Glutamatergic neuron (in vitro differentiated cells): ENCODE measurements at regions not wholly inside any gene's neighbourhood (a gene's known extent, or its start where the extent isn't known, plus 50 kb on each side); places are given as distances from the start of the nearest gene placed in this dataset.

ENCODE experiments used
- DNase-seq: peaks from one replicate; pipeline ENCODE4 v3.0.0; 2022
- H3K27ac Mint-ChIP-seq: one replicate; pipeline ENCODE4 v1.8.0; 2020; ENCODE audit warnings: mild to moderate bottlenecking, mixed read lengths, inconsistent platforms; ENCODE audit not compliant: unreplicated experiment
- H3K27me3 Mint-ChIP-seq: one replicate; pipeline ENCODE4 v1.8.0; 2020; ENCODE audit warnings: mild to moderate bottlenecking, moderate library complexity, mixed read lengths, inconsistent platforms; ENCODE audit not compliant: unreplicated experiment
- H3K36me3 Mint-ChIP-seq: one replicate; pipeline ENCODE4 v1.8.0; 2020; ENCODE audit warnings: mild to moderate bottlenecking, mixed read lengths, inconsistent platforms; ENCODE audit not compliant: unreplicated experiment
- H3K4me1 Mint-ChIP-seq: one replicate; pipeline ENCODE4 v1.8.0; 2020; ENCODE audit warnings: mild to moderate bottlenecking, low read depth, mixed read lengths, inconsistent platforms; ENCODE audit not compliant: unreplicated experiment
- H3K4me3 Mint-ChIP-seq: one replicate; pipeline ENCODE4 v1.8.0; 2020; ENCODE audit warnings: mild to moderate bottlenecking, mixed read lengths, inconsistent platforms; ENCODE audit not compliant: unreplicated experiment
- H3K9me3 Mint-ChIP-seq: one replicate; pipeline ENCODE4 v1.8.0; 2020; ENCODE audit warnings: mild to moderate bottlenecking, moderate library complexity, mixed read lengths, inconsistent platforms; ENCODE audit not compliant: unreplicated experiment
- CTCF ChIP-seq: fragments of 200-600 bp; sonication (generic); IDR thresholded peaks from one replicate; pipeline ENCODE4 v1.5.0; 2021; ENCODE audit not compliant: partially characterized antibody, unreplicated experiment

DNA sequence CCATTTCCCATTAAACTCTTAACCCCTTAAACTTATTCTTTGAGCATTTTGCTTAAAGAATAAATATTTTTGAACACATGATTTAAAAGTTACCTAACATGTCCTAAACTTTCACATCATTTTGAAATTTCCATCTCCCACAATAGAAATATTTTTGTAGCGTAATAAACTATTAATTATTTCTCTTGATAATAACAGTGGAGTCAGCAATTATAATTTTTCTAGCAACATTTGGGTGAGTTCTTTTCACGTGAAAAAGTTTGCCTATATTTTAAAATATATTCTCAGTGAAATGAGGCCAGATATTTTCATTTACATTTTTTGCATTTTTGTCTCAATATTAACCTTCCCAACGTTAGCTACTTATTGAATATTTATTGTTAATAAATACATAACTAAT, 320.4 kb upstream of the CRIM1 start:
- no peak for DNase-seq
- Mint-ChIP-seq H3K4me3 (no peak overlapping the region), H3K9me3 (no peaks in the 10 kb centered on the region), H3K27ac (no peak overlapping the region), H3K27me3 (no peaks in the 10 kb centered on the region), H3K36me3 (no peaks in the 10 kb centered on the region), H3K4me1 (no peaks in the 10 kb centered on the region)
- no peak for TF ChIP-seq CTCF

DNA sequence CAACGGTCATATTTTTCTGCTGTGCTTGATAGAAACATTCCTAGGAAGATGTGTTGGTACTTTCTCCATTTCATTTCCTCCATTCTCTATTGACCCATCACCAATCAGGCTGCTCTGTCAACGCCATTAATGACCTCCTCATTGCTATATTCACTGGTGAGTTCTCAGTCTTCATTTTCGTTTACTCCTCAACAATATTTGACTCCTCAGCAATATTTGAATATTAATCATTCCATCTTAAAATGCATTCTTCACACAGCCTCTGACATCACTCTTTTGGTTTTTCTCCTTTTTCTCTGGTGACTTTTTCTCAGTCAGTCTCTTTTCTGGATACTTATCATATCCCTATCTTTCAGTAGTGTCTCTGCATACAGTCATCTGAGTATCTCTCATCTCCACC, 323.5 kb upstream of the CRIM1 start:
- Mint-ChIP-seq H3K4me3 (no peak overlapping the region), H3K36me3 (no peaks in the 10 kb centered on the region), H3K27me3 (peaks cover 1% of the 10 kb centered on the region), H3K9me3 (no peaks in the 10 kb centered on the region), H3K4me1 (peaks cover 11% of the 10 kb centered on the region), H3K27ac (no peak overlapping the region)
- no peak for TF ChIP-seq CTCF
- no peak for DNase-seq

- Mint-ChIP-seq H3K36me3 (no peaks in the 10 kb centered on the region), H3K27me3 (peaks cover 1% of the 10 kb centered on the region), H3K4me1 (peaks cover 11% of the 10 kb centered on the region), H3K27ac (no peak overlapping the region), H3K9me3 (no peaks in the 10 kb centered on the region), H3K4me3 (no peak overlapping the region)
- TF ChIP-seq CTCF: no peak
- DNase-seq: no peak
Observed at GRCh38 chr2:36031471-36031870, 324.1 kb upstream of the CRIM1 start.

DNA sequence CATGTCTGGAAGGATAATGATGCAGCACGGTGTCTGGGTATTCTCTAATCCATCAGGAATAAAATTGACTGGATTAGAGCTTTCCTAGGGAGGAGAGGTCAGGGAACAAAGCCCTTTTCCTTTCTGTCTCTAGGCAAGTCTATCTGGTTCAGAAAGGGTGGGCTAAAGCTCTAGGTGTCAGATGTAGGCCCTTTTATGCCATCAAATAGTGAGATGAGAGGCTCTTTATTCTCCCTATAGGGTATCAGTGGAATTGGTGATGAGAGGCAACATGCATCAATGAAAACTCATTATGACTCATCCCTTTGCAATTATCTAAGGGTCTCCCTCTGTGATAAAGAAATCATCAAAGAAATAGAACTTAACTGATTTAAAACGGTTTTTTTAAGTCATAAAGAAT, 328.0 kb upstream of the CRIM1 start:
- no peak for TF ChIP-seq CTCF
- peak overlapping the region; percentile 40 for H3K4me3 Mint-ChIP-seq
- H3K9me3 Mint-ChIP-seq: no peaks in the 10 kb centered on the region
- peak overlapping the region; percentile 86 for H3K27ac Mint-ChIP-seq
- H3K36me3 Mint-ChIP-seq: no peaks in the 10 kb centered on the region
- DNase-seq: no peak
- peaks cover 1% of the 10 kb centered on the region for H3K27me3 Mint-ChIP-seq
- H3K4me1 Mint-ChIP-seq: peaks cover 11% of the 10 kb centered on the region

DNA sequence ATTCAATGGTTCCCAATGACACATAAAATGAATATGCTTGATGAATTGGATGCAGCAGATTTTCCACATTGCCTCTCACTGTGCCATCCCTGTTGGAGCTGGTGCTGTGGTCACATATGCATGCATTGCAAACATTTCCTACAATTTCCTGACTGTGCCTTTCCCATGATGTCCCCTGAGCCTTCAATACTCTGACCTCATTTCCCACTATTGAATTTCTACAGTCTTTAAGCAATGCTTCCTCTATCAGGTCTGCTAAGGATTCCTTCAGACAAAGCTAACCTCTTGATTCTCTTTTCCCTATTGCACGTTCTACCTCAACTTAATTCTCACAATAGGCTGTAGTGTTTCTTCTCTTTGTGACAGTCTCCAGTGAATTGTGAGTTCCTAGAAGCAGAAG, 342.5 kb upstream of the CRIM1 start:
- H3K4me1 Mint-ChIP-seq: no peaks in the 10 kb centered on the region
- H3K27ac Mint-ChIP-seq: no peak overlapping the region
- TF ChIP-seq CTCF: no peak
- H3K36me3 Mint-ChIP-seq: no peaks in the 10 kb centered on the region
- H3K27me3 Mint-ChIP-seq: no peaks in the 10 kb centered on the region
- DNase-seq: no peak
- H3K9me3 Mint-ChIP-seq: no peaks in the 10 kb centered on the region
- no peak overlapping the region for H3K4me3 Mint-ChIP-seq
